ENCODE measurements at regions not wholly inside any gene's neighbourhood (a gene's known extent, or its start where the extent isn't known, plus 50 kb on each side); places are given as distances from the start of the nearest gene placed in this dataset.

DNA sequence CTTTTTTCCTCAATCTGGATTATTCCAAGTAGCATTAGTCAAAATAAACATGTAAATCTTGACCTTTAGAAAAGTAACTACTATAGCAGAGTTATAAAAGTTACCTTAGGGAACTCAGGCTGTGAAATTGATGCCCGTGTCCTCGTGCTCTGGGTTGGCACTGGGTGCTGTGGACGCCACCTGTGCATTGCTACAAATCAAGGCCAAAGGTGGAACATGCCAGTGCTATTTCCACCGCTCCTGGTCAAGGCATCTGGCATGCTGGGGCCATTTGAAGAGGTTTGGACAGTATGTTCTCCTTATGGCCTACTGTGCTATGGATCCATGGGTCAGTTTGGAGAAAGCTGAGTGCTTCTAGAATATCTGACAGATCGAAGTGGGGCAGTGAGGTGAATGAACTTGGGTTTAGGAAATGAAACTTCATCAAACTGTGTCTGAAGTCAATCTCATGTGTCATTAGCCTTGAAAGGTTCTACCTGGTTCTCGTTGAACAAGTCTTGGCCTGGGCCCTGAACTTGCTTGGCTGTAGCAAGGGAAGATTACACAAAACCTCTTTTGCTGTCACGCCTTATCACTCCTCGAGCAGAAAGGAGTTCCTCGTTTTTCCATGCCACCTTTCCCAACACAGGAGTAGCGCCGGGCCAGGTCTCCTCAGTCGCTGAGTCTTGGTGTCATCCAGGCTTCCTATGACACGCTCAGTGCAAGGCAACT is 397.6 kb upstream of the RGMA start (continued):
- TF ChIP-seq, protein P1, sequence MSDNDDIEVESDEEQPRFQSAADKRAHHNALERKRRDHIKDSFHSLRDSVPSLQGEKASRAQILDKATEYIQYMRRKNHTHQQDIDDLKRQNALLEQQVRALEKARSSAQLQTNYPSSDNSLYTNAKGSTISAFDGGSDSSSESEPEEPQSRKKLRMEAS (IDR thresholded peaks at IDR 0.05): no peak
- TF ChIP-seq BRCA1 (IDR thresholded peaks at IDR 0.05; ENCODE audit: low read depth, low read length): no peak
- TF ChIP-seq CHD2 (IDR thresholded peaks at IDR 0.05; ENCODE audit: low read length): no peak
- TF ChIP-seq TCF12 (IDR thresholded peaks at IDR 0.05; ENCODE audit: low read depth, low read length): no peak
- TF ChIP-seq CBX8 (IDR thresholded peaks at IDR 0.05; ENCODE audit: borderline replicate concordance, low read depth, low read length): no peak
- TF ChIP-seq GTF2F1 (IDR thresholded peaks at IDR 0.05; ENCODE audit: borderline replicate concordance, low read depth, low read length): no peak
- no peak for TF ChIP-seq YY1 (IDR thresholded peaks at IDR 0.05; ENCODE audit: low read depth, low read length)
- TF ChIP-seq, protein P2, sequence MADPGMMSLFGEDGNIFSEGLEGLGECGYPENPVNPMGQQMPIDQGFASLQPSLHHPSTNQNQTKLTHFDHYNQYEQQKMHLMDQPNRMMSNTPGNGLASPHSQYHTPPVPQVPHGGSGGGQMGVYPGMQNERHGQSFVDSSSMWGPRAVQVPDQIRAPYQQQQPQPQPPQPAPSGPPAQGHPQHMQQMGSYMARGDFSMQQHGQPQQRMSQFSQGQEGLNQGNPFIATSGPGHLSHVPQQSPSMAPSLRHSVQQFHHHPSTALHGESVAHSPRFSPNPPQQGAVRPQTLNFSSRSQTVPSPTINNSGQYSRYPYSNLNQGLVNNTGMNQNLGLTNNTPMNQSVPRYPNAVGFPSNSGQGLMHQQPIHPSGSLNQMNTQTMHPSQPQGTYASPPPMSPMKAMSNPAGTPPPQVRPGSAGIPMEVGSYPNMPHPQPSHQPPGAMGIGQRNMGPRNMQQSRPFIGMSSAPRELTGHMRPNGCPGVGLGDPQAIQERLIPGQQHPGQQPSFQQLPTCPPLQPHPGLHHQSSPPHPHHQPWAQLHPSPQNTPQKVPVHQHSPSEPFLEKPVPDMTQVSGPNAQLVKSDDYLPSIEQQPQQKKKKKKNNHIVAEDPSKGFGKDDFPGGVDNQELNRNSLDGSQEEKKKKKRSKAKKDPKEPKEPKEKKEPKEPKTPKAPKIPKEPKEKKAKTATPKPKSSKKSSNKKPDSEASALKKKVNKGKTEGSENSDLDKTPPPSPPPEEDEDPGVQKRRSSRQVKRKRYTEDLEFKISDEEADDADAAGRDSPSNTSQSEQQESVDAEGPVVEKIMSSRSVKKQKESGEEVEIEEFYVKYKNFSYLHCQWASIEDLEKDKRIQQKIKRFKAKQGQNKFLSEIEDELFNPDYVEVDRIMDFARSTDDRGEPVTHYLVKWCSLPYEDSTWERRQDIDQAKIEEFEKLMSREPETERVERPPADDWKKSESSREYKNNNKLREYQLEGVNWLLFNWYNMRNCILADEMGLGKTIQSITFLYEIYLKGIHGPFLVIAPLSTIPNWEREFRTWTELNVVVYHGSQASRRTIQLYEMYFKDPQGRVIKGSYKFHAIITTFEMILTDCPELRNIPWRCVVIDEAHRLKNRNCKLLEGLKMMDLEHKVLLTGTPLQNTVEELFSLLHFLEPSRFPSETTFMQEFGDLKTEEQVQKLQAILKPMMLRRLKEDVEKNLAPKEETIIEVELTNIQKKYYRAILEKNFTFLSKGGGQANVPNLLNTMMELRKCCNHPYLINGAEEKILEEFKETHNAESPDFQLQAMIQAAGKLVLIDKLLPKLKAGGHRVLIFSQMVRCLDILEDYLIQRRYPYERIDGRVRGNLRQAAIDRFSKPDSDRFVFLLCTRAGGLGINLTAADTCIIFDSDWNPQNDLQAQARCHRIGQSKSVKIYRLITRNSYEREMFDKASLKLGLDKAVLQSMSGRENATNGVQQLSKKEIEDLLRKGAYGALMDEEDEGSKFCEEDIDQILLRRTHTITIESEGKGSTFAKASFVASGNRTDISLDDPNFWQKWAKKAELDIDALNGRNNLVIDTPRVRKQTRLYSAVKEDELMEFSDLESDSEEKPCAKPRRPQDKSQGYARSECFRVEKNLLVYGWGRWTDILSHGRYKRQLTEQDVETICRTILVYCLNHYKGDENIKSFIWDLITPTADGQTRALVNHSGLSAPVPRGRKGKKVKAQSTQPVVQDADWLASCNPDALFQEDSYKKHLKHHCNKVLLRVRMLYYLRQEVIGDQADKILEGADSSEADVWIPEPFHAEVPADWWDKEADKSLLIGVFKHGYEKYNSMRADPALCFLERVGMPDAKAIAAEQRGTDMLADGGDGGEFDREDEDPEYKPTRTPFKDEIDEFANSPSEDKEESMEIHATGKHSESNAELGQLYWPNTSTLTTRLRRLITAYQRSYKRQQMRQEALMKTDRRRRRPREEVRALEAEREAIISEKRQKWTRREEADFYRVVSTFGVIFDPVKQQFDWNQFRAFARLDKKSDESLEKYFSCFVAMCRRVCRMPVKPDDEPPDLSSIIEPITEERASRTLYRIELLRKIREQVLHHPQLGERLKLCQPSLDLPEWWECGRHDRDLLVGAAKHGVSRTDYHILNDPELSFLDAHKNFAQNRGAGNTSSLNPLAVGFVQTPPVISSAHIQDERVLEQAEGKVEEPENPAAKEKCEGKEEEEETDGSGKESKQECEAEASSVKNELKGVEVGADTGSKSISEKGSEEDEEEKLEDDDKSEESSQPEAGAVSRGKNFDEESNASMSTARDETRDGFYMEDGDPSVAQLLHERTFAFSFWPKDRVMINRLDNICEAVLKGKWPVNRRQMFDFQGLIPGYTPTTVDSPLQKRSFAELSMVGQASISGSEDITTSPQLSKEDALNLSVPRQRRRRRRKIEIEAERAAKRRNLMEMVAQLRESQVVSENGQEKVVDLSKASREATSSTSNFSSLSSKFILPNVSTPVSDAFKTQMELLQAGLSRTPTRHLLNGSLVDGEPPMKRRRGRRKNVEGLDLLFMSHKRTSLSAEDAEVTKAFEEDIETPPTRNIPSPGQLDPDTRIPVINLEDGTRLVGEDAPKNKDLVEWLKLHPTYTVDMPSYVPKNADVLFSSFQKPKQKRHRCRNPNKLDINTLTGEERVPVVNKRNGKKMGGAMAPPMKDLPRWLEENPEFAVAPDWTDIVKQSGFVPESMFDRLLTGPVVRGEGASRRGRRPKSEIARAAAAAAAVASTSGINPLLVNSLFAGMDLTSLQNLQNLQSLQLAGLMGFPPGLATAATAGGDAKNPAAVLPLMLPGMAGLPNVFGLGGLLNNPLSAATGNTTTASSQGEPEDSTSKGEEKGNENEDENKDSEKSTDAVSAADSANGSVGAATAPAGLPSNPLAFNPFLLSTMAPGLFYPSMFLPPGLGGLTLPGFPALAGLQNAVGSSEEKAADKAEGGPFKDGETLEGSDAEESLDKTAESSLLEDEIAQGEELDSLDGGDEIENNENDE (IDR thresholded peaks at IDR 0.05; ENCODE audit: insufficient replicate concordance, low read length): no peak
- TF ChIP-seq CREB1 (IDR thresholded peaks at IDR 0.05): no peak
- TF ChIP-seq TEAD4 (IDR thresholded peaks at IDR 0.05; ENCODE audit: low read depth, low read length): no peak
- TF ChIP-seq SRF (IDR thresholded peaks at IDR 0.05; ENCODE audit: low read depth, low read length): no peak

Measured in H1 (cell line).